Endothelial cell of umbilical vein (primary cell): ENCODE measurements at regions not wholly inside any gene's neighbourhood (a gene's known extent, or its start where the extent isn't known, plus 50 kb on each side); places are given as distances from the start of the nearest gene placed in this dataset.

Source experiments
- EZH2 ChIP-seq: IDR thresholded peaks from 2 replicates; pipeline ENCODE4 v1.6.1; 2012; ENCODE audit warnings: borderline replicate concordance, low read depth, mild to moderate bottlenecking, moderate library complexity, low read length, inconsistent platforms; ENCODE audit not compliant: severe bottlenecking
- JUN ChIP-seq: IDR thresholded peaks from 2 replicates; pipeline ENCODE4 v1.6.1; 2011; ENCODE audit warnings: borderline replicate concordance, low read depth; ENCODE audit not compliant: insufficient read length, insufficient read depth
- MAX ChIP-seq: IDR thresholded peaks from 2 replicates; pipeline ENCODE4 v1.6.1; 2011; ENCODE audit not compliant: insufficient read depth, insufficient read length
- POLR2A ChIP-seq: IDR thresholded peaks from 2 replicates; pipeline ENCODE4 v1.6.1; 2012; ENCODE audit warnings: low read depth, mild to moderate bottlenecking, control low read depth, low read length
- POLR2AphosphoS5 ChIP-seq: IDR thresholded peaks from 2 replicates; pipeline ENCODE4 v1.6.1; 2012; ENCODE audit warnings: low read depth, mild to moderate bottlenecking, control low read depth, low read length, moderate library complexity; ENCODE audit not compliant: insufficient read depth
- TF ChIP-seq, protein P1 (sequence below), 2 donors: IDR thresholded peaks; 1 replicate in 1 of 2; 2 replicates in 1 of 2; pipeline ENCODE4 v1.5.1; 2011; ENCODE audit warnings: low read length in 2 of 2, mild to moderate bottlenecking in 2 of 2, moderate library complexity in 2 of 2, control low read depth in 1 of 2, inconsistent platforms in 1 of 2, low read depth in 1 of 2; ENCODE audit not compliant: insufficient read depth in 1 of 2; ENCODE audit errors: extremely low read depth in 1 of 2

- TF ChIP-seq POLR2A (no peak), JUN (no peak), POLR2AphosphoS5 (no peak), EZH2 (no peak), MAX (no peak)
- TF ChIP-seq, protein P1, sequence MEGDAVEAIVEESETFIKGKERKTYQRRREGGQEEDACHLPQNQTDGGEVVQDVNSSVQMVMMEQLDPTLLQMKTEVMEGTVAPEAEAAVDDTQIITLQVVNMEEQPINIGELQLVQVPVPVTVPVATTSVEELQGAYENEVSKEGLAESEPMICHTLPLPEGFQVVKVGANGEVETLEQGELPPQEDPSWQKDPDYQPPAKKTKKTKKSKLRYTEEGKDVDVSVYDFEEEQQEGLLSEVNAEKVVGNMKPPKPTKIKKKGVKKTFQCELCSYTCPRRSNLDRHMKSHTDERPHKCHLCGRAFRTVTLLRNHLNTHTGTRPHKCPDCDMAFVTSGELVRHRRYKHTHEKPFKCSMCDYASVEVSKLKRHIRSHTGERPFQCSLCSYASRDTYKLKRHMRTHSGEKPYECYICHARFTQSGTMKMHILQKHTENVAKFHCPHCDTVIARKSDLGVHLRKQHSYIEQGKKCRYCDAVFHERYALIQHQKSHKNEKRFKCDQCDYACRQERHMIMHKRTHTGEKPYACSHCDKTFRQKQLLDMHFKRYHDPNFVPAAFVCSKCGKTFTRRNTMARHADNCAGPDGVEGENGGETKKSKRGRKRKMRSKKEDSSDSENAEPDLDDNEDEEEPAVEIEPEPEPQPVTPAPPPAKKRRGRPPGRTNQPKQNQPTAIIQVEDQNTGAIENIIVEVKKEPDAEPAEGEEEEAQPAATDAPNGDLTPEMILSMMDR (IDR thresholded peaks at IDR 0.05; ENCODE audit: extremely low read depth in 1 of 2, insufficient read depth in 1 of 2, low read depth in 1 of 2, low read length in 2 of 2), result no peak
Measured at GRCh38 chr4:152269448-152270191, 266.3 kb downstream of the FBXW7 start.
